Uterus (tissue), 2 donors: ENCODE measurements at regions not wholly inside any gene's neighbourhood (a gene's known extent, or its start where the extent isn't known, plus 50 kb on each side); places are given as distances from the start of the nearest gene placed in this dataset.

ENCODE experiments used
- CTCF ChIP-seq, 4 experiments: fragments of 200-600 bp in 2 of 4; fragments of 450-650 bp in 2 of 4; sonication (generic) in 2 of 4; IDR thresholded peaks; one replicate each; pipeline ENCODE4 v1.5.1; 2016 to 2019; ENCODE audit warnings: antibody characterized with exemption in 4 of 4, mild to moderate bottlenecking in 2 of 4, moderate library complexity in 1 of 4
- POLR2A ChIP-seq, 2 donors: fragments of 450-650 bp; IDR thresholded peaks; one replicate each; pipeline ENCODE4 v1.6.1; 2016; ENCODE audit warnings: antibody characterized with exemption in 2 of 2, mild to moderate bottlenecking in 1 of 2, moderate library complexity in 1 of 2

- no peak for TF ChIP-seq CTCF (IDR thresholded peaks at IDR 0.05)
- no peak for TF ChIP-seq POLR2A (IDR thresholded peaks at IDR 0.05)
These were observed 604.9 kb upstream of the KCNMB2 start for GRCh38 chr3:177931346-177931745.
